SK-N-MC (cell line): ENCODE measurements at regions not wholly inside any gene's neighbourhood (a gene's known extent, or its start where the extent isn't known, plus 50 kb on each side); places are given as distances from the start of the nearest gene placed in this dataset.

Source experiments
- EZH2 ChIP-seq: fragments of 200-600 bp; sonication (generic); IDR thresholded peaks from one replicate; pipeline ENCODE4 v1.6.1; 2017; ENCODE audit warnings: antibody characterized with exemption
- POLR2AphosphoS5 ChIP-seq: IDR thresholded peaks from 2 replicates; pipeline ENCODE4 v1.6.1; 2012; ENCODE audit warnings: mild to moderate bottlenecking, low read depth, low read length, borderline replicate concordance

- no peak for TF ChIP-seq EZH2
- no peak for TF ChIP-seq POLR2AphosphoS5
Observed at GRCh38 chr12:111287125-111287900, 81.6 kb downstream of the PHETA1 start.
